GM18907 (cell line): ENCODE measurements at regions not wholly inside any gene's neighbourhood (a gene's known extent, or its start where the extent isn't known, plus 50 kb on each side); places are given as distances from the start of the nearest gene placed in this dataset.

ENCODE experiments used
- ATAC-seq: cut with Tn5 transposase; IDR thresholded peaks from one replicate; pipeline ENCODE4 v1.9.1; 2021; ENCODE audit warnings: mild to moderate bottlenecking, moderate library complexity; ENCODE audit not compliant: unreplicated experiment

DNA sequence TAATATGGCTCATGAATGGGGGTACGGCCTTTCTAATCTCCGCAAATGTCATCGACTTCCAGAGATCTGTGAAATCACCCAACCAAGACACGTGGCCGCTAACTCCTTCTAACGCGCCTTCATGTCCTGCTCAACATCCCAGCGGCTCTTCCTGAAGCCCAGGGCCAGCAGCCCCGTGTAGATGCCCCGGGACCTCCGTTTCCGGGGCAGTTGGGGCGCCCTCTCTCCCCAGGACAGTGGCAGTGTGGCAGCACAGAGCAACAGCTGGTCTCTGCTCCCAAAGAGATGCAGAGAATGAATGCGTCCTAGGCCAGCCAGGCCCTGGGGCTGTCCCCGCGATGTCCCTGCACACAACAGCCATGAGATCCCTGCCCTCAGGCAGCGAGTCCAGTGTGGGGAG lies 153.5 kb downstream of the RBFOX3 start:
- ATAC-seq = no peak

DNA sequence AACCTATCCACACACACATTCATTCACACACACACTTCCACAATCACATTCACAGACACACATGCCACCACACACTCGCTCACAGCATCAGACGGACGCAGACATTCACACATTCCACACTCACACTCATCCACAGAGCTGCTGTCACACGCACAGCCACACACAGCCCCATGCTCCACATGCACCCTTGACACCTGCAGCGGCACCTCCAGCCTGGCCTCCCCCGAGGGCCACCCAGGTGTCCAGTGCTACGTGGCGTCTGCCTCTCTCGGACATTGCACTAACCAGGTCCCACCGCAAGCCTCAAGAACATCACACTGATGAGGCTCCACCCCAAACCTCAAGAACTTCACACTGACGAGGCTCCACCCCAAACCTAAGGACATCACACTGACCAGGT lies 155.2 kb downstream of the RBFOX3 start:
- ATAC-seq = no peak

DNA sequence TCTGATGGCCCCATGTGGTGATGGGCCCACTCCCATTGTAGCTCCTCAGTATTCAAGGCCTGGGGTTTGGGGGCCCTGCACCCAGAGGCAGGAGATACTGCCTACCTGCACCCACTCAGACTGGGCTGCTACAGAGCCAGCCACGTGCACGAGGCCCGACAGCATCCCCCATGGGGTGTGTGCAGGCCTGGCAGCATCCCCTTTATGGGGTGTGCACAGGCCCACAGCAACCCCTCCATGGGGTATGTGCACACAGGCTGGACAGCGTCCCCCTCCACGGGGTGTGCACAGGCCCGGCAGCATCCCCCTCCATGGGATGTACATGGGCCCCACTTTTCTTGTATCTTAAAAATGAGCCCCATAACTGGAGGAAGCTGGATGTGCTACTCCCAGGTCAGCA lies 156.0 kb downstream of the RBFOX3 start:
- ATAC-seq = no peak

DNA sequence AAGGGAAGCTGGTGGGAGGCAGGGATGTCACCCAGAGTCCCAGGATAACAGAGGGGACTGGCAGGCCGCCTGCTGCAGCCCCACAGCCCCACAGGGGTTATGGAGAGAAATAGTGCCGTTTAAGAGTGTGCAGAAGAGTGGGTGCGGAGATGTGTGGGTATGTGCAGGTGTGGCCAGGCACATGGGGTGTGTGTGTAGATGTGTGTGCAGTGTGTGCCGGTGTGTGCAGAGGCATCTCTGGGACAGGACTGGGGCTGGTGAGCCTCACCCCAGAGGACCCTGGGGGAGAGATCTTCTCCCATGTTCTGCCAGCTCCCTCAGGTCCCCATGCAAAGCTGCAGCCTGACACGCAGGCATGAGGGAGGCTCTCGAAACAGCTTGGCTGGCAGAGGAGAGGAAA lies 157.4 kb downstream of the RBFOX3 start:
- no peak for ATAC-seq

DNA sequence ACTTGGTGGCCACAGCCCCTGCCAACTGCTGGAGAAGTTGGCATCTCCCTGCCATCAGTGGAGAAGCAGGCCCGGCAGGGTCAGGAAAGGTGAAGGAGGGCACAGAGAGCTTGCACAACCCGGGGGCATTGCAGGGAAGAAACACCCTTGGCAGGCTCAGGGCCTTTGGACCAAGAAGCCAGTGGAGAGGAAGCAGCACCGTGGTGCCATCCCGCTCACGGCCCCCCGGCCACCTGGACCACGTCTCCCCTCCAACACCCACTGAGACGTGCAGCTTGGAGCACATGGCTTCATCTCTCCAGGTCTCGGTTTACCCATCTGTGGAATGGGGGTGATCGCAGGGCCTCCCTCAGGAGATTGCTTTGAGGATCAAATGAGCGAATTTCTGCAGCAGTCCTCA lies 158.1 kb downstream of the RBFOX3 start:
- ATAC-seq = no peak

DNA sequence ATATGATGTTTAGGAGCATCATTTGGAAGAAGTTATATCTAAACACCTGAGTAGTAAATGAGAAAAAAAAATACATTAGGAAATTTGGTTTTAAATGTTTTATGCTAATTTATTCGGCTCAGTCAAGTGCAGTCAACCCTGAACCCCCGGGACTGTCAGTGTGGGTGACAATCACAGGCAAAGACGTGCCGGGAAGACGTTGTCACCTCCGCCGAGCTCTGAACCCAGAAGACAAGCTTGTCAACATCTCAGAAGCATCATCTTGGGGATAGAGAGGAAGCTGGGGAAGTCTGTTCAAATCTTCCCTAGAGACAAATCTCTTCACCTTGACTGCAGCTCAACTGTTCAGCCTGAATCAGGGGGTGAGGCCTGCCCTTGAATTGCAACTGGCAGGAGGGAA lies 159.7 kb downstream of the RBFOX3 start:
- no peak for ATAC-seq

DNA sequence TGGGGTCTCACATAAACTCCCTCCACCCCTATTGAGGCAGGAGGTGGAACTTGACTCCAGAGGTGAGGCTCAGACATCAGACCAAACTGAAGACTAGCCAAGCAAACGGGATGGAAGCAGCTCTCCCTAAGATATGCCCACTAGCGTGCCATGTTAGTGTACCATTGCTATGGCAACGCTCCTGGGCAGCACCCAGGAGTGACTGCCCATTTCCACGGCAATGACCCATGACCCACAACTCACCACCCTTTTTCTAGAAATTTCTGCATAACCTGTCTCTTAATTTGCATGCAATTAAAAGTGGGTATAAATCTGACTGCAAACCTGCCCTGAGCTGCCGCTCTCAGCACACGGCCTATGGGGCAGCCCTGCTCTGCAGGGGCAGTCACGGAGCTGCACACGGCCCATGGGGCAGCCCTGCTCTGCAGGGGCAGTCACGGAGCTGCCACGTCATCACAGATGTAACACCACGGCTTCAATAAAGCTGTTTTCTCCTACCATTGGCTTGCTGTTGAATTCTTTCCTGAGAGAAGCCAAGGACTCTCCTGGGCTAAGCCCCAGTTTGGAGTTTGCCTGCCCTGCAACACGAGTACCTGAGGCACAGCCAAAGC lies 164.3 kb downstream of the RBFOX3 start:
- no peak for ATAC-seq

DNA sequence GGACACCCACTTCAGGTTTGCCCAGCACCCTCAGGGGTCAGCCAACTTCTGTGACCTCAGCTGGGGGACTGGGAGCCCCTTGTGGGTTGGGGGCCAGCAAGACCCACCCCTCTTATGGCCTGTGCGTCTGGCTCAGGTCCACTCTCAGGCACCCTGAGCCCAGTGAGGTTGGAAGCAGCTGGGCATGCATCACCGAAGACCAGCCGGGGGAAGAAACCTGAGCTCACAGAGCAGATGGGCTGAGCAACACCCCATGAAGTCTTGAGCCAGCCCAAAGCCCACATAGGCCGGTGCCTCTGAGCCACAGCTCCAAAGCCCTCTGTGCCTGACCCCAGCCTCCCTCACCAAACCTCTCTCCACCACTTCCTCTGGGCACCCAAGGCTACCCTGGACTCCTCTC lies 166.7 kb downstream of the RBFOX3 start:
- no peak for ATAC-seq

DNA sequence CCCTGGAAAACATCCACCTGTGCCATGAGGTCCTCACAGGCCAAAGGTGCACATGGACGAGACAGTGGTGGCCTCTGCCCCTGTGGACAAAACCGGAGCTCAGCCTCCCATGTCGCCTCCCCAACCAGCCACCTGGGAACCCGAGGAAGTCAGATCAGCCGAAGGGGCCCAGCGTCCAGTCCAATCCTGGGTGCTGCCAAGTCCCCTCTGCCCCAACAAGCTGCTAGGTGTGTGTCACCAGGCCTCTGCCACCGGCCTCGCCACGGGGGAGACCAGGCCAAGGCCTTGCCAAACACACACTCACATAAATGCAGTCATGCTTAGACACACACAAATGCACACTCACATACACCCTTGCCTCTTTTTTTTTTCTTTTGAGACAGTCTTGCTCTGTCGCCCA lies 167.8 kb downstream of the RBFOX3 start:
- no peak for ATAC-seq

DNA sequence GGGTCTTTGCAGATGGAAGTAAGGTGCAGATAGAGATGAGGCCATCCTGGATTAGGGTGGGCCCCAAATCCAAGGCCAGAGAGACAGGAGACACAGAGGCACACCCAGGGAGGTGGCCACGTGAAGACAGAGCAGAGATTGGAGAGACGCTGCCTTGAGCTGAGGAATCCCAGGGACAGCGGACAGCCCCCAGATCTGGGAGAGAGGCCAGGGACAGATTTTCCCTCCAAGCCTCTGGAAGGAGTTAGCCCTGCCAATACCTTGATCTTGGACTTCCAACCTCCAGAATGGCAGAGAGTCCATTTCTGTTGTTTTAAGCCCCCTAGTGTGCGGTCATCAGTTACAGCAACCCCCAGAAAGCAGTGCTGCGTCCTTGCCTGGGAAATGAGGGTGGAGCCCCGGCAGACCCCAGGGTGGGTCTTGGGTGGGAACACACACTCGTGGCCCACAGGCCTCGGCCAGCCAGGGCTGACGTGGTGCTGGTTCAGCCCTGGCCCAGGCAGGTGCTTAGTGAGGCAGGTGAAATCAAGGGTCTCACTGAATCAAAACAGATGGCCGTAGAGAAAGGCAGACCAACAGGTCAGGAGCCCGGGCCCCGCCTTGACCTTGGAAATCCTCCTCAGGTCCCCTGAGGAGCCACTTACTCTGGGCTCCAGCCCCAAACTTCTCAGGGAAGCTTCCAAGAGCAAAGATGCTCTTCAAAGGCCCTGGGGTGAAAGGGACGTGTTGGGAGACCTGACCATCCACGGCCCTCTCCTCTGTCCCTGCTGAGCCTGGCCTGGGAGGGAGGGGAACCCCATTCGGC lies 169.3 kb downstream of the RBFOX3 start:
- no peak for ATAC-seq

DNA sequence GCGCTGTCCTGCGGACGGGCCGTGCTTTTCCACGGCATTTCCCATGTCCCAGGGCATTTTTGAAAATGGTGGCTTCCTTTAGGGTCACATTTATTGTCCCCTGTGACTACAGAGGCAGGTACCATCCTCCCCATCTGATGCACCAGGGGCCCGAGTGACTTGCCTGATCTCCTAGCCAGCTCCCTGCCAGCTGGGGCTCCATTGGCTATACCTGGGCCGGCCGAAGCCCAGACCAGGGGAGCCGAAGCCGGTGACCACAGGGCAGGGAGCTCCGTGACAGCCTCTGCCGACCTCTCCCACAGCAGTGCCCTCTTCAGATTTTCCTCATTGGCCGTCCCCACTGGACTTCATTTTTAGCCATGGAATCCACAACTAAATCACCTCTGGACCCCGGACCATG lies 170.6 kb downstream of the RBFOX3 start:
- ATAC-seq = no peak

DNA sequence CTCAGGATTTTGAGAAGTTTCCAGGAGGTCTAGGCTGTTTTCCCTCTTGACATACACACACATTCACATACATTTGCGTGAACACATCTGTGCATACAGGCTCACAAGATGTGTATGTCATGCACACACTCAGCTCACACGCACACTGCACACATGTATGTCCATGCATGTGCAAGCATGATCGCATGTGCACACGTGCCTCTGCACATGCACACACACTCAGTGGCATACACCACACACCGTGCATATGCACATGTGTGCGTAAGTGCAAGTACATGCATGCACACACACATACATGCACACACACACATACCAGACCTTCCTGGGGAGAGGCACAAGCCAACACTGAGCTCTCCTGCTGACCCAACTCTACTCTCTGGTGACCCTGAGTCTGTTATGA lies 171.4 kb downstream of the RBFOX3 start:
- no peak for ATAC-seq

DNA sequence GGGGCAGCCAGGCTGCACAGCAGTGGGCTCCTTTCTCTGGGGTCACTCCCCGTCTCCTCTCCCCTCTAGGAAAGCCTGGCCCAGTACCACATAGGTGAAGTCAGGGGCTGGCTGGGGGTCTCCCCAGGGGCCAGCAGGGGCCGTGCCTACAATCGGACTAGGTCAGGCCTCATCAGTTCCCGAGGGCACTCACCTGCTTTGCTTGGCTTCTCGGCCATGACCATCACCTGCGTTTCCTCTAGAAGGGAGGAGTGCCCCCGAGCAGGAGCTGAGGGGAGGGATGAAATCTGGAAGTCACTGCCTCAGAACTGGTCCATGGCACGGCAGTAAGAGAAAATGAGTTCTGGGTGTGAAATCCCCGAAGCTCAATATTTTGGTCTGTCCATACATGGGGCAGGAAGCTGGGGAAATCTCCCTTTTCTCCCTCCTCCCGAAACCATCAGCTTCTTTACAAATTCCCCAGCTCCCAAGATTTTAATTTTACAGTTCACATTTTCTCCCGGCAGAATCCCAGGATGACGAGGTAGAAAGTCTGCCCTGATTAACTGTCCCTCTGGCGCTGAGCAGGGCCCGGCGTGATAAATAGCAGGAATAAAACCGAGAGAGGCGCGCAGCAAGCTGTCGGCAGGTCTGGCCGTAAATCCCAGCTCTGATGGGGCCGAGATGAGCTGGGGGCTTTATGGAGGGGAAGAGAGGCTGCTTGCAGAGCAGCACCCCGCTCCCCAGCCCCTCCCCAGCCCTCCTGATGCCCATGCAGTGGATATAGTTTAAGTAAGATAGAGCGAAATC lies 172.1 kb downstream of the RBFOX3 start:
- no peak for ATAC-seq

DNA sequence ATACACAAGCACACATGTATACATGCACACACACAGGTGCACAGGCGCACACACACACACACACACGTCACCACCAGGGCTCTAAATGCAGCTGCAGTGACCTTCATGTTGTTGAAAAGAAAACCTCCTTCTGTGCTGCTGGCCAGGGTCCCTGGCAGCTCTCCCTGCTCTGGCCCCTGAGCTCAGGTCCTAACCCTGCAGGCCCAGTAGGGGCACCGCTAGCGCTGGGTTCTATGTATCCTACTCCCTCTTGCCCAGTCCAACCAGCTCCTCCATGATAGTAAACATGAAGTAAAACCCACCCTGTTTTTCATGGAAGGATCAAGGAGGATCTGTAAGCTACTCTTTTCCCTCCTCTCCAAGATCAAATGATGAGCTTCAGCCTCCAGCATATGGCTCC lies 172.8 kb downstream of the RBFOX3 start:
- ATAC-seq = no peak

DNA sequence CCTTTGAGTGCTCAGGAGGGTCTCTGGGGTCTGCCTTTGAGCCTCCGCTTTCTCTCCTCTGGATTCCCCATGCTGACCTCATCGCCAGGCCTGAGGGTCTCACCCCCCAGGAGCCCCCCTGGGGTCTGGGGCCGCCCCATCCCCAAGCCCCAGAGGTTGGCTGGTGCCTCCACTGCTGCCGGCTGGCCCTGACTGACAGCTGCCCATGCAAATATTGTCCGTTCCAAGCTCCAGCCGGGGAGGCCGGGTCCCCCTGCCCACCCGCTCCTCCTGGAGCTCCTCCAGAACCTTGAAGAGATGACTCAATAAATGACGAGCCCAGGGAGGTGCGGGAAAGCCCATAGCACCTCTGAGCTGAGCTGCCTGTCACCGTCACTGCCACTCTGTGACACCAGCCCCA lies 173.8 kb downstream of the RBFOX3 start:
- ATAC-seq = no peak

DNA sequence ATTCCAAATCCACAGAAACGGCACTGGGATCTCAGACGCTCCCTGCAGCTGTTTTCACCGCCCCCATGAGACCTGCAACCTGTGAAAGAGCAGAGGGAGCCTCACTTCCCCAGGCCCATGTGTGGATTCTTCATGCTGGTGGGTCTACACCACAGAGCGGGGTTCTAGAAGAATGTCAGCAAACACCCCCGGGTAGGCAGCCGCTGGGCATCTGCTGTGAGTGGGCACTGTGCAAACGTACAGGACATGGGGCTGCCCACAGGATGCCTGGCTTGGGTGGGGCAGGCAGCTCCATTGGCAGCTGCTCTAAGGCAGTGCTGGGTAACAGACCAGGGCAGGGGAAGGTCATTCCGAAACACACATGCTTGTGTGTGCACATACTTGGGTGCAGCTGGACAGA lies 174.9 kb downstream of the RBFOX3 start:
- no peak for ATAC-seq

DNA sequence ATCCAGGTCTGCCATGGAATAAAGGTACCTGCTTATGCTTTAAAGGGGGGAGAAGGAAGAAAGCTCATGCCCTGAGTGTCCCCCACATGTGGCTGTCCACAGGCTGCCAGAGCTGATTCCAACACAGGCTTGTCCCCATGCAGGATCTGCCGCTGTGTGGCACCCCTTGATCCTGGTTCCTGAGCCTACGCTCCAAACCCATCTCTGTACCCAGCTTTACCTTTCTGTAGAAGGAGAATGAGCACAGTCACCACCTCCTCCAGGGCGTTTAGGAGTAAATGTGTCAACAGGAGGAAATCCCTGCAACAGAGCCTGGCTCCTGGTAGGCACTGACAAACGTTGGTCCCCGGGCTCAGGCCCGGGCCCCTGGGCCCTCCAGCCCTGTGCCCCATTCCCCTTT lies 175.6 kb downstream of the RBFOX3 start:
- no peak for ATAC-seq

DNA sequence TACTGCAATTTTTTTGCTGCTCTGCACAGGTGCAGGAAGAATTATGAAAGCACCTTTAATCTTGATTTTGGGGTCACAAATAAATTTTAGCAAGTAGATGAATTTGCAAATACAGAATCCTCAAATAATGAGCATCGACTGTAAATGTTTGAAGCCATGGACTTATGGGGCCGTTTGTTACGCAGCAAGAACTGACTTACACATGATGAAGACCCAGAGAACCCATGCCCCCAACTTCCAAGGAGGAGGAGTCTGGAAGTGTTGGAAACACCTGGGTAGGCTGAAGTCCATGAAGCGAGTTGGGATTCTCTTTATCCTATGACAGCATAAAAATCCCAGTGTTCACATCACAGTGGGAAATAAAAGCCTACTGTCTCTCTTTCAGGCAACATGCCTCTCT lies 176.6 kb downstream of the RBFOX3 start:
- ATAC-seq = no peak

DNA sequence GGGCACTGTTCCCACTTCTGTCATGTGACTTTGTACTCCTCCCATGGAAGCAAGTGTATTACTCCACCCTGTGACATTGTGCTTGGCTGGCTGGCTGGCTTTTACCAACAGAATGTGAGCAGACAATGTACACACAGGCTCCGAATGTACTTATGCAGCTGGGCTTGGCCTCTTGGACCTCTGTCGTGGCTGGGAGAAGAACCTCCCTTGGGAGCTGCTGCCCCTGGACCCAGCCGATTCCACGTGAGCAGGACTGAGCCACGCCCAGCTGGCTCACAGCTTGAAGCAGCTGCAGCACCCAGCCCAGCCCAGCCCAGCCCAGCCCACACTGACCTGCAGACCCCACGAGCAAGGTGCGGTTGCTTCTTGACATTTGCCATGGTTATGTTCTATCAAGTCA lies 177.5 kb downstream of the RBFOX3 start:
- no peak for ATAC-seq

DNA sequence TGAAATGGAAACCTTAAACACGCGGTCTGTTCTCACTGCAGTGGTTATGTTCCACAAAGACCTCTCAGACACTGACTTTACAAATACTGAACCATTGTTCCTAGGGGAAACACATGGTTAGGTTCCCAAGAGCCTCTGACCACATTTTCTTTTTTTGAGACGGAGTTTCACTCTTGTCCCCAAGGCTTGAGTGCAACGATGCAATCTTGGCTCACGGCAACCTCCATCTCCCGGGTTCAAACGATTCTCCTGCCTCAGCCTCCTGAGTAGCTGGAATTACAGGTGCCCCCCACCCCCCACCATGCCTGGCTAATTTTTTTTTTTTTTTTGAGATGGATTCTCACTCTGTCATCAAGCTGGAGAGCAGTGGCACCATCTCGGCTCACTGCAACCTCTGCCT lies 179.7 kb downstream of the RBFOX3 start:
- ATAC-seq = no peak

DNA sequence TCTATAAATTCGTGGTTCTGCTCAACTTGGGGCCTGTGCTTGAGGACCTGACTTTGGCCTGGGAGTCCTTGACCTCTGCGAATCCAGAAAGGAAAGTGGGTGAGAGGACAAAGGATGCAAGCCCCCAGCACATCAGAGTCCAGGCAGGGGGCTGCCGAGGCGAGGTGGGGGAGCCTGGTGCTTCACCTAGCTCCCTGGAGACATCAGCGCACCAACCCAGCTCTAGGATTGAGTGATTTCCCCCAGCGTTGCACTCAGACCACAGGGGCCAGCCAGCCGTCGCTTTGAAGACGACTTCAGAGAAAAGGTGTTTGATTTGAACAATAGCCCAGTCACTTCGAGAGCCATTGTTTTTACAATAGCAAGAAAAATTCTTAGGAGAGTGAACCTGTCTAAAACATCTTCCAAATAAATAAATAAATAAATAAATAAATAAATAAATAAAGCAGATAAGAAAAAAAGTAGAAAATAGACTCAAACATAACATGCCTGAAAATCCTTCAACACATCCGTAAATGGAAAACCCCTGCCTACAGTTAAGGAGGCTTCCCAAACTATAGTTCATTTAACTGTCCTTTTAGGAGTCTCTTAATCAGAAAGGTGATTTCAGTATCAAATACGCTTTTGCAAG lies 180.9 kb downstream of the RBFOX3 start:
- no peak for ATAC-seq

DNA sequence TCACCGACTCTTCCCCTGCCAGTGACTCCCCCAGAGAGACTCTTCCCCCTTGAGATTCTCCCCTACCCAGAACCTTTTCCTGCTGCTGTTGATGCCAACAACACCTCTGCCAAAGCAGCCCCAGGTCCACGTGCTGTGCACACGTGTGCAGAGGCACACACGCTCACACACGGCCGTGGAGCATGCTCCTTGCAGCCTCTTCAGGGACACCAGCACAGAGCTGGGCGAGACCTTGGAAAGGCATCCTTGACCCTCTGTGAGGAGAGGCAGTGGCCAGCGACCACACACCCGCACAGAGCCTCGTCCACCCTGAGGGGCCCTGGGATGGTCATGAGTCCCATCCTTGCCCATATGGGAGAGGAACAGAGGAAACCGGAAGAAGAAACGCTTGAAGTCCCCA lies 181.9 kb downstream of the RBFOX3 start:
- no peak for ATAC-seq
